OCI-LY1 (cell line): ENCODE measurements at regions not wholly inside any gene's neighbourhood (a gene's known extent, or its start where the extent isn't known, plus 50 kb on each side); places are given as distances from the start of the nearest gene placed in this dataset.

ENCODE experiments used
- H2AFZ ChIP-seq: fragments of 200-600 bp; sonication (generic), shearing (Covaris generic); 2 replicates; pipeline ENCODE4 v1.6.0; 2014; ENCODE audit warnings: antibody characterized with exemption, mild to moderate bottlenecking, low read length
- H3F3A ChIP-seq: fragments of 200-600 bp; sonication (generic), shearing (Covaris generic); 2 replicates; pipeline ENCODE4 v1.6.0; 2014; ENCODE audit warnings: mild to moderate bottlenecking, antibody characterized with exemption, low read length, moderate library complexity; ENCODE audit not compliant: insufficient read depth
- H3K27ac ChIP-seq: fragments of 200-600 bp; sonication (generic); 2 replicates; pipeline ENCODE4 v1.5.1; 2014; ENCODE audit warnings: low read length, mixed run types, mild to moderate bottlenecking, low read depth; ENCODE audit not compliant: poor library complexity, severe bottlenecking
- H3K27me3 ChIP-seq: fragments of 200-600 bp; sonication (generic); 2 replicates; pipeline ENCODE4 v1.6.0; 2014; ENCODE audit warnings: antibody characterized with exemption, mild to moderate bottlenecking, low read length, moderate library complexity; ENCODE audit not compliant: insufficient read depth
- H3K36me3 ChIP-seq: fragments of 200-600 bp; sonication (generic); 2 replicates; pipeline ENCODE4 v1.6.1; 2014; ENCODE audit warnings: mild to moderate bottlenecking, antibody characterized with exemption, low read length, moderate library complexity, mixed read lengths; ENCODE audit not compliant: insufficient read depth
- H3K4me1 ChIP-seq: fragments of 200-600 bp; sonication (generic); 2 replicates; pipeline ENCODE4 v1.5.1; 2014; ENCODE audit warnings: mild to moderate bottlenecking, low read length, moderate library complexity; ENCODE audit not compliant: insufficient read depth, severe bottlenecking
- H3K4me2 ChIP-seq: fragments of 200-600 bp; sonication (generic), shearing (Covaris generic); 2 replicates; pipeline ENCODE4 v1.6.1; 2014; ENCODE audit warnings: low read length
- H3K4me3 ChIP-seq: fragments of 200-600 bp; sonication (generic); 2 replicates; pipeline ENCODE4 v1.5.1; 2014; ENCODE audit warnings: low read length, low read depth, mild to moderate bottlenecking, mixed read lengths; ENCODE audit not compliant: poor library complexity, severe bottlenecking
- H3K79me2 ChIP-seq: fragments of 200-600 bp; shearing (Covaris generic); 2 replicates; pipeline ENCODE4 v1.6.1; 2016; ENCODE audit warnings: mixed run types, low read length, mixed read lengths; ENCODE audit not compliant: insufficient read depth
- H3K9ac ChIP-seq: fragments of 200-600 bp; sonication (generic), shearing (Covaris generic); 2 replicates; pipeline ENCODE4 v1.6.1; 2014; ENCODE audit warnings: mild to moderate bottlenecking, low read length, mixed read lengths
- H3K9me2 ChIP-seq: fragments of 200-600 bp; sonication (generic), shearing (Covaris generic); 2 replicates; pipeline ENCODE4 v1.6.1; 2014; ENCODE audit warnings: low read depth, mild to moderate bottlenecking, low read length, mixed read lengths
- H3K9me3 ChIP-seq: fragments of 200-600 bp; shearing (Covaris generic); 2 replicates; pipeline ENCODE4 v1.6.1; 2014; ENCODE audit warnings: low read length, mixed read lengths
- H4K20me1 ChIP-seq: fragments of 200-600 bp; sonication (generic), shearing (Covaris generic); 2 replicates; pipeline ENCODE4 v1.6.0; 2016; ENCODE audit warnings: mild to moderate bottlenecking, low read length; ENCODE audit not compliant: insufficient read depth
- EZH2 ChIP-seq: fragments of 200-600 bp; sonication (generic), shearing (Covaris generic); IDR thresholded peaks from 2 replicates; pipeline ENCODE4 v1.8.0; 2017; ENCODE audit warnings: borderline replicate concordance, mixed run types, mild to moderate bottlenecking, antibody characterized with exemption, low read length, moderate library complexity, mixed read lengths
- TF ChIP-seq, protein P1 (sequence below): fragments of 200-600 bp; sonication (generic), shearing (Covaris generic); IDR thresholded peaks from 2 replicates; pipeline ENCODE4 v1.5.1; 2017; ENCODE audit warnings: mild to moderate bottlenecking, antibody characterized with exemption, low read length, moderate library complexity, mixed read lengths

DNA sequence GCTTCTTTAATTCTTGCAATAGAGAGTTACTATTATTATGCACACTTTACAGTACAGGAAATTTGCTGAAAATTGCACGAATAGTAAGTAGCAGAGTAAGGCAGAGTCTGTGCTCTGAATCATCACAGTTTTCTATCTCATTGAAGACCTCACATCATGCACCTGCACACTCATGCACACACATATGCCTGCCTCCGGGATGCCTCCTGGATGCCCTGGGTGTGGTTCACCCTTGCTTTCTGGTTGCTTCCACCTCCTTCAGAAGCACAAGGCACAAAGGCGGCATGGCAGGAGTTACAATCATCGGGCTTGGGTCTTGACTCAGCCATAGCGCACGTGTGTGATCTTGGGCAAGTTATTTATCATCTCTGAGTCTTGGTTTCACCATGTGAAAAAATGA lies 564.0 kb downstream of the VRK1 start:
- no peaks in the 10 kb centered on the region for H4K20me1 ChIP-seq
- no peaks in the 10 kb centered on the region for H3K36me3 ChIP-seq
- no peaks in the 10 kb centered on the region for H3K79me2 ChIP-seq
- 0 out of 2 replicates have a peak, but pooled peaks cover 4% of the 10 kb centered on the region for H3K27me3 ChIP-seq
- no peak overlapping the region for H3K27ac ChIP-seq
- H2AFZ ChIP-seq = no peak overlapping the region
- no peak for TF ChIP-seq EZH2
- TF ChIP-seq, protein P1, sequence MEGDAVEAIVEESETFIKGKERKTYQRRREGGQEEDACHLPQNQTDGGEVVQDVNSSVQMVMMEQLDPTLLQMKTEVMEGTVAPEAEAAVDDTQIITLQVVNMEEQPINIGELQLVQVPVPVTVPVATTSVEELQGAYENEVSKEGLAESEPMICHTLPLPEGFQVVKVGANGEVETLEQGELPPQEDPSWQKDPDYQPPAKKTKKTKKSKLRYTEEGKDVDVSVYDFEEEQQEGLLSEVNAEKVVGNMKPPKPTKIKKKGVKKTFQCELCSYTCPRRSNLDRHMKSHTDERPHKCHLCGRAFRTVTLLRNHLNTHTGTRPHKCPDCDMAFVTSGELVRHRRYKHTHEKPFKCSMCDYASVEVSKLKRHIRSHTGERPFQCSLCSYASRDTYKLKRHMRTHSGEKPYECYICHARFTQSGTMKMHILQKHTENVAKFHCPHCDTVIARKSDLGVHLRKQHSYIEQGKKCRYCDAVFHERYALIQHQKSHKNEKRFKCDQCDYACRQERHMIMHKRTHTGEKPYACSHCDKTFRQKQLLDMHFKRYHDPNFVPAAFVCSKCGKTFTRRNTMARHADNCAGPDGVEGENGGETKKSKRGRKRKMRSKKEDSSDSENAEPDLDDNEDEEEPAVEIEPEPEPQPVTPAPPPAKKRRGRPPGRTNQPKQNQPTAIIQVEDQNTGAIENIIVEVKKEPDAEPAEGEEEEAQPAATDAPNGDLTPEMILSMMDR = no peak
- H3K4me2 ChIP-seq = no peak overlapping the region
- H3K9me3 ChIP-seq = no peaks in the 10 kb centered on the region
- H3F3A ChIP-seq = no peaks in the 10 kb centered on the region
- H3K4me1 ChIP-seq = no peaks in the 10 kb centered on the region
- H3K4me3 ChIP-seq = no peak overlapping the region
- H3K9ac ChIP-seq = no peak overlapping the region
- no peaks in the 10 kb centered on the region for H3K9me2 ChIP-seq

DNA sequence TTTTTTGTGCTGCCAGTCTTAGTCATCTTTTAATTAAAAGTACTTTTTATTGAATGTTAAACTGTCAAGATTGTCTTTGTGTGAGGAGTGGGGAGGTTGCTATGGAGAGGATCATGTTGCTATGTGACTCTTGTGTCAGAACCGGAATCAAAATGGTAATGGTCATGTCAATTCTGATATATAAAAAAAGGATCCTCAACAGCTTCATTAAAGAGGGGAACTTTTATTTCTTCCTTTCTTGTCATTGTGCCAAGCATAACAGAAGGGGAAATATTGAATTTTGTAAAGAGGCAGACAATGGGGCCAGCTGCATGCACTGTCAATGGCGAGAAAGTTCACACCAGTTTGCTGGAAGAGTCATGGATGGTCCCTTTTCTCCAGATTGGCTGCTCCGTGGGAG lies 564.8 kb downstream of the VRK1 start:
- TF ChIP-seq EZH2 = no peak
- TF ChIP-seq, protein P1 = no peak
- H3K9me2 ChIP-seq = no peaks in the 10 kb centered on the region
- H3K79me2 ChIP-seq = no peaks in the 10 kb centered on the region
- H3F3A ChIP-seq = no peaks in the 10 kb centered on the region
- H3K9me3 ChIP-seq = no peaks in the 10 kb centered on the region
- no peak overlapping the region for H3K9ac ChIP-seq
- no peaks in the 10 kb centered on the region for H4K20me1 ChIP-seq
- H3K36me3 ChIP-seq = no peaks in the 10 kb centered on the region
- H3K4me2 ChIP-seq = no peak overlapping the region
- no peaks in the 10 kb centered on the region for H3K4me1 ChIP-seq
- H3K27ac ChIP-seq = no peak overlapping the region
- H2AFZ ChIP-seq = no peak overlapping the region
- H3K27me3 ChIP-seq = 0 out of 2 replicates have a peak, but pooled peaks cover 4% of the 10 kb centered on the region
- no peak overlapping the region for H3K4me3 ChIP-seq

DNA sequence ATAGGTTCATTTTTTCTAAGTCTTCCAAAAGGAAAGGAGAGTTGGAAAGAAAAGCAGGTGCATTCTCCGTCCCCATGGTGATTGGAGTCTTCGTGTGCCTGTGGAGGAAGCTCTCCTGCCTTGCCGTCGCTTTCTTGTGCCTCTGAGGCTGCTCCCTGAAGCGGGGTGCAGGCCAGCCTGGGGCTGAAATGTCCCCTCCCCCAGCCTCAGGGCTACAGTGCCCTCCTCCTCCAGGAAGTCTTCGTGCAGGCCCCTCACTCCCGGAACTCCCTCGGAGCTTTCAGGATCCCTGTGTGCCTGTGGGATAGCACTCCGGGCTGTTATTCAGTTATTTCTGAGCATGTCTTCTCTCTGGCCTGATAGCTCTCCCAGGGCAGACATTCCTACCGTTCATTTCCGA lies 569.2 kb downstream of the VRK1 start:
- Histone ChIP-seq H3K79me2 (no peaks in the 10 kb centered on the region), H3K4me2 (no peak overlapping the region), H3K4me3 (no peak overlapping the region), H4K20me1 (no peaks in the 10 kb centered on the region), H3K27ac (no peak overlapping the region), H3K9me2 (no peaks in the 10 kb centered on the region), H3K9me3 (no peaks in the 10 kb centered on the region), H3F3A (no peaks in the 10 kb centered on the region), H3K36me3 (no peaks in the 10 kb centered on the region), H3K27me3 (0 out of 2 replicates have a peak, but pooled peaks cover 4% of the 10 kb centered on the region), H3K9ac (no peak overlapping the region), H3K4me1 (no peaks in the 10 kb centered on the region), H2AFZ (no peak overlapping the region)
- TF ChIP-seq, protein P1 = no peak
- no peak for TF ChIP-seq EZH2
